ENCODE measurements at regions not wholly inside any gene's neighbourhood (a gene's known extent, or its start where the extent isn't known, plus 50 kb on each side); places are given as distances from the start of the nearest gene placed in this dataset.

GRCh38 chr11:81071606-81072005 is 1630.8 kb upstream of the TENM4 start:
- TF ChIP-seq YY1 (IDR thresholded peaks at IDR 0.05; ENCODE audit: insufficient read depth, insufficient read length) (no peak), SUZ12 (IDR thresholded peaks at IDR 0.05; ENCODE audit: extremely low read depth, insufficient read depth, insufficient read length) (no peak)
